Peyer's patch (tissue), 4 donors: ENCODE measurements at regions not wholly inside any gene's neighbourhood (a gene's known extent, or its start where the extent isn't known, plus 50 kb on each side); places are given as distances from the start of the nearest gene placed in this dataset.

Source experiments
- CTCF ChIP-seq, 6 experiments: fragments of 450-650 bp in 4 of 6; fragments of 200-600 bp in 2 of 6; sonication (generic) in 1 of 6; IDR thresholded peaks; one replicate each; pipeline ENCODE4 v1.5.1; 2017 to 2019; ENCODE audit warnings: antibody characterized with exemption in 6 of 6, mild to moderate bottlenecking in 3 of 6, moderate library complexity in 1 of 6
- POLR2A ChIP-seq, 2 donors: fragments of 450-650 bp; IDR thresholded peaks; one replicate each; pipeline ENCODE4 v1.5.1; 2017; ENCODE audit warnings: antibody characterized with exemption in 2 of 2, mild to moderate bottlenecking in 2 of 2, moderate library complexity in 2 of 2

- TF ChIP-seq POLR2A (IDR thresholded peaks at IDR 0.05) (no peak), CTCF (IDR thresholded peaks at IDR 0.05) (no peak)
These were observed 316.6 kb upstream of the RIOK2 start for GRCh38 chr5:97499605-97500004.
